B cell (primary cell): ENCODE measurements at regions not wholly inside any gene's neighbourhood (a gene's known extent, or its start where the extent isn't known, plus 50 kb on each side); places are given as distances from the start of the nearest gene placed in this dataset.

Experiments
- ATAC-seq: fragments of 200-7000 bp; cut with Tn5 transposase; one replicate; pipeline ENCODE4 v1.10.0; 2021; ENCODE audit warnings: low read depth, mild to moderate bottlenecking, moderate number of reproducible peaks, moderate library complexity
- CTCF ChIA-PET: fragments of 350-600 bp; sonication (Branson Sonifier 250); formaldehyde crosslinking; loops from one replicate; lab custom pipeline; 2021; ENCODE audit warnings: antibody characterized with exemption, inconsistent platforms; lab: Charles Lee
- POLR2A ChIA-PET: fragments of 350-600 bp; sonication (Branson Sonifier 250); formaldehyde crosslinking; loops from one replicate; lab custom pipeline; 2021; ENCODE audit warnings: antibody characterized with exemption; lab: Charles Lee
- DNase-seq: peaks from one replicate; pipeline ENCODE4 v3.0.0; 2013
- H2AFZ ChIP-seq: 2 replicates; pipeline ENCODE4 v1.6.1; 2012; ENCODE audit warnings: mild to moderate bottlenecking, low read depth, low read length; ENCODE audit not compliant: insufficient read depth, poor library complexity, severe bottlenecking
- H3K27ac ChIP-seq, 2 donors: 1 replicate in 1 of 2; 2 replicates in 1 of 2; pipeline ENCODE4 v1.5.1; 2012 to 2013; ENCODE audit warnings: low read length in 2 of 2, mild to moderate bottlenecking in 2 of 2, moderate library complexity in 1 of 2
- H3K27me3 ChIP-seq, 4 experiments: fragments of 200-600 bp in 1 of 4; sonication (generic) in 1 of 4; replicated peaks in 1 of 4; 1 replicate in 2 of 4; 2 replicates in 2 of 4; pipeline versions ENCODE4 v1.6.1 to v1.7.0; 2013 to 2016; ENCODE audit warnings: low read length in 3 of 4, mild to moderate bottlenecking in 2 of 4, mixed read lengths in 1 of 4, moderate library complexity in 1 of 4; ENCODE audit not compliant: insufficient read depth in 4 of 4, control insufficient read depth in 3 of 4; ENCODE audit errors: control extremely low read depth in 1 of 4
- H3K36me3 ChIP-seq, 2 experiments: replicated peaks in 1 of 2; 1 replicate in 1 of 2; 2 replicates in 1 of 2; pipeline versions ENCODE4 v1.6.1 to v1.7.1; 2013; ENCODE audit warnings: low read length in 1 of 2; ENCODE audit not compliant: insufficient read depth in 2 of 2, control insufficient read depth in 1 of 2; ENCODE audit errors: control extremely low read depth in 1 of 2, extremely low read depth in 1 of 2
- H3K4me1 ChIP-seq, 2 donors: fragments of 200-600 bp in 1 of 2; sonication (generic) in 1 of 2; 1 replicate in 1 of 2; 2 replicates in 1 of 2; pipeline versions ENCODE4 v1.5.1 to v1.6.1; 2013 to 2017; ENCODE audit warnings: low read length in 2 of 2; ENCODE audit not compliant: control insufficient read depth in 2 of 2, insufficient read depth in 2 of 2
- H3K4me2 ChIP-seq: replicated peaks from 2 replicates; pipeline ENCODE3; 2012; ENCODE audit warnings: mild to moderate bottlenecking, low read depth, low read length; ENCODE audit not compliant: poor library complexity, severe bottlenecking
- H3K4me3 ChIP-seq, 5 experiments: fragments of 200-600 bp in 1 of 5; sonication (generic) in 1 of 5; 1 replicate in 3 of 5; 2 replicates in 2 of 5; pipeline versions ENCODE4 v1.5.1 to v1.7.0; 2011 to 2016; ENCODE audit warnings: low read length in 4 of 5, mild to moderate bottlenecking in 4 of 5, low read depth in 2 of 5, control low read depth in 1 of 5, moderate library complexity in 1 of 5; ENCODE audit not compliant: insufficient read depth in 1 of 5; ENCODE audit errors: control extremely low read depth in 1 of 5, extremely low read depth in 1 of 5
- H3K79me2 ChIP-seq: fragments of 200-600 bp; sonication (generic); one replicate; pipeline ENCODE4 v1.6.0; 2016; ENCODE audit warnings: low read length; ENCODE audit not compliant: control insufficient read depth, insufficient read depth
- H3K9ac ChIP-seq: fragments of 200-600 bp; sonication (generic); 2 replicates; pipeline ENCODE4 v1.6.1; 2017; ENCODE audit warnings: mild to moderate bottlenecking, low read length, moderate library complexity
- H3K9me3 ChIP-seq, 3 donors: one replicate each; pipeline versions ENCODE4 v1.6.1 to v1.7.1; 2013; ENCODE audit warnings: low read length in 2 of 3; ENCODE audit not compliant: control insufficient read depth in 2 of 3, insufficient read depth in 1 of 3; ENCODE audit errors: control extremely low read depth in 1 of 3
- H4K20me1 ChIP-seq: 2 replicates; pipeline ENCODE4 v1.6.0; 2012; ENCODE audit warnings: mild to moderate bottlenecking, low read length; ENCODE audit not compliant: insufficient read depth, control insufficient read depth, poor library complexity, severe bottlenecking
- H3K27ac Mint-ChIP-seq: one replicate; pipeline ENCODE4 v1.8.0; 2021; ENCODE audit warnings: mixed read lengths
- H3K27me3 Mint-ChIP-seq: one replicate; pipeline ENCODE4 v1.8.0; 2021; ENCODE audit warnings: mixed read lengths
- H3K4me1 Mint-ChIP-seq: one replicate; pipeline ENCODE4 v1.8.0; 2021; ENCODE audit warnings: mixed read lengths
- H3K4me3 Mint-ChIP-seq: one replicate; pipeline ENCODE4 v1.8.0; 2021; ENCODE audit warnings: mixed read lengths
- H3K9me3 Mint-ChIP-seq: one replicate; pipeline ENCODE4 v1.8.0; 2022; ENCODE audit warnings: mixed read lengths; ENCODE audit not compliant: insufficient read depth
- CTCF ChIP-seq: fragments of 200-600 bp; IDR thresholded peaks from one replicate; pipeline ENCODE4 v1.8.0; 2022; ENCODE audit warnings: antibody characterized with exemption, mild to moderate bottlenecking
- EZH2 ChIP-seq: IDR thresholded peaks from 2 replicates; pipeline ENCODE4 v1.6.1; 2012; ENCODE audit warnings: borderline replicate concordance, low read depth, mild to moderate bottlenecking, moderate library complexity, low read length; ENCODE audit not compliant: insufficient read depth, poor library complexity, severe bottlenecking
- WGBS: methylation state at CpG from one replicate; pipeline ENCODE4 v1.1.5; 2013; ENCODE audit warnings: missing lambda C conversion rate; ENCODE audit not compliant: insufficient coverage; 5-methylcytosine and 5-hydroxymethylcytosine counted together
- intact Hi-C: fragments of 100-400 bp; cut with micrococcal nuclease; formaldehyde crosslinking; loops from one replicate; pipeline ENCODE4 v1.10.0; 2022

GRCh38 chr3:72516361-72516760 is 331.9 kb downstream of the SHQ1 start:
- H3K79me2 ChIP-seq, result no peaks in the 10 kb centered on the region
- ChIA-PET CTCF (no interaction called here), POLR2A (interaction anchor here (0.5 kb wide), 1 partner anchor 8 kb away, joined by 8 read pairs; no protein-coding TSS in a partner anchor)
- no peak overlapping the region for H3K9ac ChIP-seq
- H4K20me1 ChIP-seq, result no peaks in the 10 kb centered on the region
- H3K4me3 ChIP-seq, result no peak overlapping the region
- TF ChIP-seq CTCF (no peak), EZH2 (no peak)
- peaks cover 13% of the 10 kb centered on the region for H3K4me1 Mint-ChIP-seq
- no CpG with 5 or more reads among the region's 2 CpGs for WGBS
- H3K27me3 Mint-ChIP-seq, result no peaks in the 10 kb centered on the region
- H3K27me3 ChIP-seq, result no peaks in the 10 kb centered on the region
- H2AFZ ChIP-seq, result no peak overlapping the region
- intact Hi-C loops, result no loop called here
- H3K27ac Mint-ChIP-seq, result no peak overlapping the region
- H3K4me1 ChIP-seq, result peaks cover 6 to 7% of the 10 kb centered on the region in 2 donors
- no peaks in the 10 kb centered on the region for H3K9me3 Mint-ChIP-seq
- no peak overlapping the region for H3K4me2 ChIP-seq
- DNase-seq (no peak), ATAC-seq (no peak)
- no peak overlapping the region for H3K4me3 Mint-ChIP-seq
- H3K9me3 ChIP-seq, result no peaks in the 10 kb centered on the region
- no peak overlapping the region for H3K27ac ChIP-seq
- H3K36me3 ChIP-seq, result no peaks in the 10 kb centered on the region

GRCh38 chr3:72515941-72516340 is 332.3 kb downstream of the SHQ1 start:
- H3K9me3 ChIP-seq, result no peaks in the 10 kb centered on the region
- POLR2A ChIA-PET, result interaction anchor here (0.5 kb wide), 1 partner anchor 9 kb away, joined by 8 read pairs; no protein-coding TSS in a partner anchor
- CTCF ChIA-PET, result no interaction called here
- no peak overlapping the region for H3K27ac ChIP-seq
- no peaks in the 10 kb centered on the region for H3K36me3 ChIP-seq
- intact Hi-C loops, result no loop called here
- 82% methylated on average over 1 of the region's 3 CpGs for WGBS
- DNase-seq (no peak), ATAC-seq (no peak)
- Mint-ChIP-seq H3K4me3 (no peak overlapping the region), H3K27me3 (no peaks in the 10 kb centered on the region), H3K4me1 (peaks cover 9% of the 10 kb centered on the region), H3K9me3 (no peaks in the 10 kb centered on the region), H3K27ac (no peak overlapping the region)
- TF ChIP-seq CTCF, result no peak
- TF ChIP-seq EZH2, result no peak
- H3K79me2 ChIP-seq, result no peaks in the 10 kb centered on the region
- no peak overlapping the region for H3K4me3 ChIP-seq
- no peak overlapping the region for H3K9ac ChIP-seq
- H3K4me1 ChIP-seq, result peaks cover 5 to 6% of the 10 kb centered on the region in 2 donors
- no peaks in the 10 kb centered on the region for H3K27me3 ChIP-seq
- H3K4me2 ChIP-seq, result no peak overlapping the region
- no peak overlapping the region for H2AFZ ChIP-seq
- H4K20me1 ChIP-seq, result no peaks in the 10 kb centered on the region
